ENCODE measurements at regions not wholly inside any gene's neighbourhood (a gene's known extent, or its start where the extent isn't known, plus 50 kb on each side); places are given as distances from the start of the nearest gene placed in this dataset.

GRCh38 chr18:41410006-41410405 lies 545.0 kb upstream of the PIK3C3 start:
- H3K79me2 ChIP-seq (ENCODE audit: control insufficient read depth in 1 of 2, insufficient read depth in 2 of 2, low read length in 2 of 2): no peaks in the 10 kb centered on the region
- no peak overlapping the region for H4K8ac ChIP-seq (ENCODE audit: extremely low read depth, insufficient read depth, low read length)
- no peaks in the 10 kb centered on the region for H3K9me3 ChIP-seq (ENCODE audit: insufficient read depth in 2 of 2, low read depth in 1 of 2, low read length in 1 of 2)
- no peak overlapping the region for H3K23ac ChIP-seq (ENCODE audit: insufficient read length)
- H4K20me1 ChIP-seq (replicated peaks in 1 of 2; ENCODE audit: control insufficient read depth in 1 of 2, insufficient read depth in 2 of 2, low read length in 2 of 2): no peaks in the 10 kb centered on the region
- TF ChIP-seq GABPA (IDR thresholded peaks at IDR 0.05; ENCODE audit: borderline replicate concordance, insufficient read depth, low read length) (no peak), SP2 (IDR thresholded peaks at IDR 0.05; ENCODE audit: low read length) (no peak), TEAD4 (IDR thresholded peaks at IDR 0.05; ENCODE audit: low read depth, low read length) (no peak), RAD21 (IDR thresholded peaks at IDR 0.05 in 1 of 2, conservative IDR thresholded peaks at IDR 0.05 in 1 of 2; ENCODE audit: low read depth in 2 of 2, low read length in 2 of 2) (no peak), POU5F1 (IDR thresholded peaks at IDR 0.05; ENCODE audit: low read depth, low read length) (no peak), SIRT6 (IDR thresholded peaks at IDR 0.05; ENCODE audit: low read length) (no peak), KDM4A (IDR thresholded peaks at IDR 0.05; ENCODE audit: low read depth, low read length, severe bottlenecking) (no peak), EP300 (IDR thresholded peaks at IDR 0.05; ENCODE audit: borderline replicate concordance in 1 of 2, low read depth in 2 of 2, low read length in 2 of 2) (no peak)
- no peak overlapping the region for H2AFZ ChIP-seq (ENCODE audit: low read length)
- H3K36me3 ChIP-seq (ENCODE audit: control insufficient read depth in 2 of 4, insufficient read depth in 4 of 4, low read length in 3 of 4): no peaks in the 10 kb centered on the region
- H3K56ac ChIP-seq (replicated peaks; ENCODE audit: insufficient read length, low read depth, low read length): no peak overlapping the region
- H3K4me1 ChIP-seq (replicated peaks in 1 of 4; ENCODE audit: control insufficient read depth in 3 of 4, insufficient read depth in 4 of 4, low read length in 3 of 4): no peaks in the 10 kb centered on the region
- no peak for FAIRE-seq
- H3K4ac ChIP-seq (replicated peaks; ENCODE audit: insufficient read length, low read depth, low read length): no peak overlapping the region
- no peak overlapping the region for H3K14ac ChIP-seq (ENCODE audit: insufficient read length)
- no peak overlapping the region for H4K91ac ChIP-seq (replicated peaks; ENCODE audit: insufficient read length, low read length)
- no peak overlapping the region for H3K4me3 ChIP-seq (ENCODE audit: extremely low read depth in 1 of 4, insufficient read depth in 2 of 4, low read depth in 3 of 4, low read length in 4 of 4)
- H3K18ac ChIP-seq (ENCODE audit: extremely low read depth, low read length): no peak overlapping the region
- H3K27ac ChIP-seq (ENCODE audit: low read depth, low read length): no peak overlapping the region
- no peak overlapping the region for H2BK20ac ChIP-seq (ENCODE audit: low read length)
- no peak overlapping the region for H3K4me2 ChIP-seq (ENCODE audit: insufficient read depth in 1 of 2, low read depth in 2 of 2, low read length in 2 of 2)
- H2BK5ac ChIP-seq (ENCODE audit: low read depth, low read length): no peak overlapping the region
- ChIA-PET POLR2A (ENCODE audit: partially characterized antibody) (no interaction called here), CTCF (ENCODE audit: partially characterized antibody) (interaction anchor here (1.3 kb wide), 1 partner anchor 336 kb away, joined by 3 read pairs; no protein-coding TSS in a partner anchor)
- H2BK15ac ChIP-seq (ENCODE audit: low read length): no peak overlapping the region
- no peak overlapping the region for H4K5ac ChIP-seq (ENCODE audit: insufficient read length, low read depth, low read length)
- no peak overlapping the region for H2BK120ac ChIP-seq (replicated peaks; ENCODE audit: low read depth, low read length)
- H3K9ac ChIP-seq (replicated peaks in 1 of 4; ENCODE audit: extremely low read depth in 1 of 4, low read depth in 3 of 4, low read length in 3 of 4): no peak overlapping the region
- H3K27me3 ChIP-seq (replicated peaks in 1 of 4; ENCODE audit: control insufficient read depth in 3 of 4, extremely low read depth in 1 of 4, insufficient read depth in 3 of 4, low read length in 3 of 4): no peaks in the 10 kb centered on the region
- no peak for DNase-seq (ENCODE audit: low read depth in 1 of 2, low spot score in 2 of 2)
- H3K23me2 ChIP-seq (ENCODE audit: low read depth, low read length): no peaks in the 10 kb centered on the region
- no peak overlapping the region for H2AK5ac ChIP-seq (ENCODE audit: low read depth, low read length)
- no peak overlapping the region for H2BK12ac ChIP-seq (ENCODE audit: low read depth, low read length)
- no peaks in the 10 kb centered on the region for H3K79me1 ChIP-seq (ENCODE audit: low read depth, low read length)

Measured in H1 (cell line).